Tibial artery (tissue), 4 donors: ENCODE measurements at regions not wholly inside any gene's neighbourhood (a gene's known extent, or its start where the extent isn't known, plus 50 kb on each side); places are given as distances from the start of the nearest gene placed in this dataset.

Source experiments
- DNase-seq, 2 donors: peaks; one replicate each; pipeline ENCODE4 v3.0.0-alpha.2; 2019
- H3K27ac ChIP-seq, 2 donors: fragments of 200-600 bp; sonication (generic) in 1 of 2; 1 replicate in 1 of 2; 2 replicates in 1 of 2; pipeline ENCODE4 v1.5.1; 2018 to 2019; ENCODE audit warnings: mild to moderate bottlenecking in 1 of 2
- H3K27me3 ChIP-seq, 2 donors: fragments of 200-600 bp; sonication (generic) in 1 of 2; one replicate each; pipeline versions ENCODE4 v1.5.1 to v1.6.0; 2016 to 2019
- H3K36me3 ChIP-seq, 3 donors: fragments of 200-600 bp; sonication (generic) in 2 of 3; one replicate each; pipeline ENCODE4 v1.5.1; 2016 to 2019; ENCODE audit warnings: mild to moderate bottlenecking in 2 of 3
- H3K4me1 ChIP-seq, 4 donors: fragments of 200-600 bp; sonication (generic) in 2 of 4; 1 replicate in 3 of 4; 2 replicates in 1 of 4; pipeline ENCODE4 v1.5.1; 2016 to 2019
- H3K4me3 ChIP-seq, 2 donors: fragments of 200-600 bp; sonication (generic) in 1 of 2; 1 replicate in 1 of 2; 2 replicates in 1 of 2; pipeline ENCODE4 v1.5.1; 2018 to 2019; ENCODE audit warnings: mild to moderate bottlenecking in 2 of 2
- H3K9me3 ChIP-seq, 3 donors: fragments of 200-600 bp; sonication (generic) in 1 of 3; one replicate each; pipeline ENCODE4 v1.5.1; 2016 to 2019
- intact Hi-C: fragments of 100-400 bp; cut with DNase I; formaldehyde crosslinking; loops from one replicate; pipeline ENCODE4 v1.15.0; 2023; ENCODE audit warnings: low total_unique reads
- TF ChIP-seq, protein P1 (sequence below), 2 experiments: fragments of 200-600 bp in 1 of 2; fragments of 450-650 bp in 1 of 2; IDR thresholded peaks; one replicate each; pipeline ENCODE4 v1.5.1; 2017 to 2019; ENCODE audit warnings: antibody characterized with exemption in 2 of 2, mild to moderate bottlenecking in 1 of 2, moderate library complexity in 1 of 2

DNA sequence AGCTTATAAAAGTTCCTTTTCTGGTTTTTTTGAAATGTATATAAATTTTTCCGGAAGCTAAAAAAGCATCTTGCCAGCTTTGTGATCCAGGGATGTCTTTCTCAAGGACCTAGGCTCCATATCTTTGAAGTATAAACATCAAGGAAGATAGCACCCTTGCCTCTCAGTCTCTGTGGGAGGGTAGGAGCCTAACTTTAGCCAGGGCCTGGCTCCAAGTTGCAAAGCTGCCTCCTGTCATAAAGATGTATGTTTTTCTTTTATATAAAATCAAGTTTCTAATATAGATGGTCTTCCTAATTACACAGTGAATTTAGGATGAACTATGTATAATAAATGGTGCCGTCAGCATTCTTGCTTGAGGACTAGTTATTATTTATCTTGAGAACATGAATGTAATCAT lies 612.6 kb upstream of the USP15 start:
- Histone ChIP-seq H3K4me3 (no peak overlapping the region), H3K36me3 (no peaks in the 10 kb centered on the region), H3K27ac (no peak overlapping the region), H3K4me1 (no peaks in the 10 kb centered on the region), H3K27me3 (no peaks in the 10 kb centered on the region), H3K9me3 (no peaks in the 10 kb centered on the region)
- no peak for DNase-seq
- intact Hi-C loops, result no loop called here
- TF ChIP-seq, protein P1, sequence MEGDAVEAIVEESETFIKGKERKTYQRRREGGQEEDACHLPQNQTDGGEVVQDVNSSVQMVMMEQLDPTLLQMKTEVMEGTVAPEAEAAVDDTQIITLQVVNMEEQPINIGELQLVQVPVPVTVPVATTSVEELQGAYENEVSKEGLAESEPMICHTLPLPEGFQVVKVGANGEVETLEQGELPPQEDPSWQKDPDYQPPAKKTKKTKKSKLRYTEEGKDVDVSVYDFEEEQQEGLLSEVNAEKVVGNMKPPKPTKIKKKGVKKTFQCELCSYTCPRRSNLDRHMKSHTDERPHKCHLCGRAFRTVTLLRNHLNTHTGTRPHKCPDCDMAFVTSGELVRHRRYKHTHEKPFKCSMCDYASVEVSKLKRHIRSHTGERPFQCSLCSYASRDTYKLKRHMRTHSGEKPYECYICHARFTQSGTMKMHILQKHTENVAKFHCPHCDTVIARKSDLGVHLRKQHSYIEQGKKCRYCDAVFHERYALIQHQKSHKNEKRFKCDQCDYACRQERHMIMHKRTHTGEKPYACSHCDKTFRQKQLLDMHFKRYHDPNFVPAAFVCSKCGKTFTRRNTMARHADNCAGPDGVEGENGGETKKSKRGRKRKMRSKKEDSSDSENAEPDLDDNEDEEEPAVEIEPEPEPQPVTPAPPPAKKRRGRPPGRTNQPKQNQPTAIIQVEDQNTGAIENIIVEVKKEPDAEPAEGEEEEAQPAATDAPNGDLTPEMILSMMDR (IDR thresholded peaks at IDR 0.05), result no peak

- no peak for DNase-seq
- intact Hi-C loops, result no loop called here
- Histone ChIP-seq H3K27ac (no peak overlapping the region), H3K4me1 (no peaks in the 10 kb centered on the region), H3K9me3 (no peaks in the 10 kb centered on the region), H3K27me3 (no peaks in the 10 kb centered on the region), H3K4me3 (no peak overlapping the region), H3K36me3 (no peaks in the 10 kb centered on the region)
- TF ChIP-seq, protein P1 (IDR thresholded peaks at IDR 0.05), result no peak
These were observed 607.9 kb upstream of the USP15 start for GRCh38 chr12:61652265-61652664.

DNA sequence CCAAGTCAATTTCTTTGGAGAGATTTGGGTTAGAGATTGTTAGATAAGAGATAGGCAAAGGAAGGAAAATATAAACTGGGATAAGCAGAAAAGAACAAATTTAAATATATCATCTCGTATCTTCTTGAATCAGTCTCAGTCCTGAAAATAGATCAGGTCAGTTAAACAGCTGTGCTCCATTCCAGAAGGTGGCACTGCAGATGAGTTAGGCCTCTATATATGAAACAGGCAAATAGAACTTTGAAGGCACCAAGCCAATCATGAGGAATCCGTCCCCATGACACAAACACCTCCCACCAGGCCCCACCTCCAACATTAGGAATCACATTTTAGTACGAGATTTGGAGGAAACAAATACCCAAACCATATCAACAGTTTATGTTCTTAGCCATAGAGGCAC lies 605.5 kb upstream of the USP15 start:
- H3K4me1 ChIP-seq, result no peaks in the 10 kb centered on the region
- intact Hi-C loops, result no loop called here

DNA sequence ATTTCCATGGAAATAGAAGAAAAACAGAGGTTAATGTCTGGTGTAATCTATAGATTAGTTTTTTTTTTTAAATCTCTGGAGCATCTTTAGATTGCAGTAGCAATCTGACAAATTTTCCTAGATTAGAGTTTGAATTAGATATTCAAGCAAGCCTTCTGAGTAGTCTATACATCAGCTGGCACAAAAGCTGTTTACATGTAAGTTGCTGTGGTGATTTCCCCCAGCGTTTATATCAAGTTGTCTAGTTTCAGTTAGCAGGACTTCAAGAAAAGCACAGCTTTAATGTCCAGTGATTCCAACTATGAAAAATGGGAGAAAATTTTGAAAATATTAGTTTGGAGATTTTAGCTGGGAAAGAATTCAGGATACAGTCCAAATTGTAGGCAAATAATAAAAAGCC lies 605.0 kb upstream of the USP15 start:
- Histone ChIP-seq H3K36me3 (no peaks in the 10 kb centered on the region), H3K27ac (no peak overlapping the region), H3K4me3 (no peak overlapping the region), H3K4me1 (no peaks in the 10 kb centered on the region), H3K27me3 (no peaks in the 10 kb centered on the region), H3K9me3 (no peaks in the 10 kb centered on the region)
- intact Hi-C loops, result no loop called here
- DNase-seq, result no peak
- TF ChIP-seq, protein P1 (IDR thresholded peaks at IDR 0.05), result no peak

More for the DNA sequence above, 605.5 kb upstream of the USP15 start:
- TF ChIP-seq, protein P1 (IDR thresholded peaks at IDR 0.05), result no peak
- no peak overlapping the region for H3K4me3 ChIP-seq
- H3K27ac ChIP-seq, result no peak overlapping the region
- no peaks in the 10 kb centered on the region for H3K36me3 ChIP-seq
- no peak for DNase-seq
- H3K27me3 ChIP-seq, result no peaks in the 10 kb centered on the region
- H3K9me3 ChIP-seq, result no peaks in the 10 kb centered on the region

- TF ChIP-seq, protein P1 (IDR thresholded peaks at IDR 0.05), result no peak
- DNase-seq, result no peak
- H3K27ac ChIP-seq, result no peak overlapping the region
- H3K4me1 ChIP-seq, result no peaks in the 10 kb centered on the region
- no peaks in the 10 kb centered on the region for H3K36me3 ChIP-seq
- intact Hi-C loops, result loop anchor here (1.0 kb wide), 1 partner anchor 17 kb away; no protein-coding TSS in a partner anchor
- H3K9me3 ChIP-seq, result peaks cover 4 to 13% (median 7%) of the 10 kb centered on the region in 3 donors
- H3K27me3 ChIP-seq, result no peaks in the 10 kb centered on the region
- H3K4me3 ChIP-seq, result no peak overlapping the region
These were observed 592.5 kb upstream of the USP15 start for GRCh38 chr12:61667676-61668075.

DNA sequence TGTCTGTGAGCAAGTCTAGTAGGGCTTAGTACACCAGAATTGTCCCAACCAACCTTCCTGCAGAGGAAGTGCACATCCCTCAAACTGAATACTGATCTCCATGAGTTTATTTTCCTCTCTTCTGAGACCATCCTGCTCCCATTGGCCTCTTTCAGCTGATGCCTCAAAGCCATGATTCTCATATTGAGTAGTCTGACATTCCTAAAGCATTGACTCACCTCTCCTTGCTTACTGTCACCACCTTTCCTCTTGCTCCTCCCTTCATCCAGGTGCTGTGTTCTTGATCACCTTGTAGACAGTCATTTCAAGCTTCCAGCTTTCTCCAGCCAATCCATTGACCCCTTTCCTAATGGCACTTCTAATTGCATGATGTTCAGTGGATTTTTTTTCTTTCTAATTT lies 583.7 kb upstream of the USP15 start:
- no peaks in the 10 kb centered on the region for H3K4me1 ChIP-seq
- TF ChIP-seq, protein P1 (IDR thresholded peaks at IDR 0.05), result no peak
- no peak for DNase-seq
- H3K36me3 ChIP-seq, result no peaks in the 10 kb centered on the region
- H3K27me3 ChIP-seq, result no peaks in the 10 kb centered on the region
- no peak overlapping the region for H3K27ac ChIP-seq
- H3K4me3 ChIP-seq, result no peak overlapping the region
- peaks cover 0 to 4% (median 0%) of the 10 kb centered on the region in 3 donors for H3K9me3 ChIP-seq
- intact Hi-C loops, result no loop called here
